Gastroesophageal sphincter (tissue), 3 donors: ENCODE measurements at regions not wholly inside any gene's neighbourhood (a gene's known extent, or its start where the extent isn't known, plus 50 kb on each side); places are given as distances from the start of the nearest gene placed in this dataset.

Experiments
- POLR2A ChIP-seq, 2 donors: fragments of 450-650 bp; IDR thresholded peaks; one replicate each; pipeline ENCODE4 v1.6.1; 2017; ENCODE audit warnings: antibody characterized with exemption in 2 of 2, mild to moderate bottlenecking in 2 of 2, moderate library complexity in 1 of 2
- TF ChIP-seq, protein P1 (sequence below), 4 experiments: fragments of 200-600 bp in 2 of 4; fragments of 450-650 bp in 2 of 4; sonication (generic) in 1 of 4; IDR thresholded peaks; one replicate each; pipeline ENCODE4 v1.5.1; 2017 to 2019; ENCODE audit warnings: antibody characterized with exemption in 4 of 4, mild to moderate bottlenecking in 2 of 4, moderate library complexity in 2 of 4

DNA sequence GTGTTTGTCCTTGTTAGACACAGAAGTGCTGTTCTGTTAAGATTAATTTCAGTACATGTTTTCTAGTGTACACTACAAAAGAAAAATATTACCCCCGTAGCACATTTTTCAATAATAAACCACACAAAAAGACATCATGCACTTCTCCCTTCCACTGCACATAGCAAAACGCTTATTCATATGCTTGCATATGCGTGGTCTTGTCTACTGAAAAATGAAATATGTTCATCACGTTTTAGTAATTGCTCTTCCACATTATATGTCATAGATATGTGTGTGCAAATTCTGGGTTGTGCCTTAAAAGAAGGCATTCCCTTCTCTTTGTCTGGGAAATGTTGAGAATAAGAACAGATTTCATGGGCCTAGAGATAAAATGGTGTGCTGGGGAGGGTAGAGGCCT lies 353.9 kb downstream of the NSUN3 start:
- TF ChIP-seq, protein P1, sequence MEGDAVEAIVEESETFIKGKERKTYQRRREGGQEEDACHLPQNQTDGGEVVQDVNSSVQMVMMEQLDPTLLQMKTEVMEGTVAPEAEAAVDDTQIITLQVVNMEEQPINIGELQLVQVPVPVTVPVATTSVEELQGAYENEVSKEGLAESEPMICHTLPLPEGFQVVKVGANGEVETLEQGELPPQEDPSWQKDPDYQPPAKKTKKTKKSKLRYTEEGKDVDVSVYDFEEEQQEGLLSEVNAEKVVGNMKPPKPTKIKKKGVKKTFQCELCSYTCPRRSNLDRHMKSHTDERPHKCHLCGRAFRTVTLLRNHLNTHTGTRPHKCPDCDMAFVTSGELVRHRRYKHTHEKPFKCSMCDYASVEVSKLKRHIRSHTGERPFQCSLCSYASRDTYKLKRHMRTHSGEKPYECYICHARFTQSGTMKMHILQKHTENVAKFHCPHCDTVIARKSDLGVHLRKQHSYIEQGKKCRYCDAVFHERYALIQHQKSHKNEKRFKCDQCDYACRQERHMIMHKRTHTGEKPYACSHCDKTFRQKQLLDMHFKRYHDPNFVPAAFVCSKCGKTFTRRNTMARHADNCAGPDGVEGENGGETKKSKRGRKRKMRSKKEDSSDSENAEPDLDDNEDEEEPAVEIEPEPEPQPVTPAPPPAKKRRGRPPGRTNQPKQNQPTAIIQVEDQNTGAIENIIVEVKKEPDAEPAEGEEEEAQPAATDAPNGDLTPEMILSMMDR (IDR thresholded peaks at IDR 0.05): no peak
- TF ChIP-seq POLR2A (IDR thresholded peaks at IDR 0.05): no peak
